ENCODE measurements at regions not wholly inside any gene's neighbourhood (a gene's known extent, or its start where the extent isn't known, plus 50 kb on each side); places are given as distances from the start of the nearest gene placed in this dataset.

DNA sequence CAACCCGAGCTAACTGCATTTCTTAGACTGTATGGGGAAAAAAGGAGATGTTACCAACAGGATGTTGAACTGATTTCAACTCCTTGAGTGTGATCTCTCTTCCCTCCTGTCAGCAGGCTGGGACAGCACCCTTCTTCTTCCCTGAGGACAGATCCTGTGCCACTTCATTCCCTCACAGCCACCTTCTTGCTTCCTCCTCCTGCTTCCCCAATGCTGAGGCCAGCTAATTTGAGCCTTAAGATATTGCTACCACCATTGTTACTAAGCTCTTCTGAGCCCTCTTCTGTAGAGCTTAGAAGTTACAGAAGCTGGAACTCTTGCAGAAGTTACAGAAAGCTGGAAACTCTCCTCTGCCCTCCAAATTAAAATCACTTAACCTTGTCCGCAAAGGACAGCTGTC lies 88.8 kb downstream of the SPTSSA start:
- no peaks in the 10 kb centered on the region for H3K9me3 ChIP-seq (ENCODE audit: insufficient read depth, low read length)
- H3K79me2 ChIP-seq (ENCODE audit: low read length): no peaks in the 10 kb centered on the region
- peaks cover 4% of the 10 kb centered on the region; the same call in 1 of the 2 replicates for H3K27me3 ChIP-seq (ENCODE audit: low read depth, low read length)
- no peaks in the 10 kb centered on the region for H4K20me1 ChIP-seq (ENCODE audit: insufficient read depth, low read length)
- H3K4me3 ChIP-seq (ENCODE audit: low read length): no peak overlapping the region
- no peak overlapping the region for H3K4me2 ChIP-seq (ENCODE audit: low read length)
- H3K27ac ChIP-seq (ENCODE audit: low read length): no peak overlapping the region
- no peak overlapping the region for H2AFZ ChIP-seq (ENCODE audit: low read depth, low read length)
- no peaks in the 10 kb centered on the region; the same call in 1 of the 2 replicates for H3K4me1 ChIP-seq (ENCODE audit: low read length)
- no peaks in the 10 kb centered on the region for H3K36me3 ChIP-seq (replicated peaks; ENCODE audit: low read depth, low read length)
- H3K9ac ChIP-seq (ENCODE audit: low read length): no peak overlapping the region
- TF ChIP-seq EZH2phosphoT487 (IDR thresholded peaks at IDR 0.05; ENCODE audit: low read depth): no peak
- TF ChIP-seq, protein P1, sequence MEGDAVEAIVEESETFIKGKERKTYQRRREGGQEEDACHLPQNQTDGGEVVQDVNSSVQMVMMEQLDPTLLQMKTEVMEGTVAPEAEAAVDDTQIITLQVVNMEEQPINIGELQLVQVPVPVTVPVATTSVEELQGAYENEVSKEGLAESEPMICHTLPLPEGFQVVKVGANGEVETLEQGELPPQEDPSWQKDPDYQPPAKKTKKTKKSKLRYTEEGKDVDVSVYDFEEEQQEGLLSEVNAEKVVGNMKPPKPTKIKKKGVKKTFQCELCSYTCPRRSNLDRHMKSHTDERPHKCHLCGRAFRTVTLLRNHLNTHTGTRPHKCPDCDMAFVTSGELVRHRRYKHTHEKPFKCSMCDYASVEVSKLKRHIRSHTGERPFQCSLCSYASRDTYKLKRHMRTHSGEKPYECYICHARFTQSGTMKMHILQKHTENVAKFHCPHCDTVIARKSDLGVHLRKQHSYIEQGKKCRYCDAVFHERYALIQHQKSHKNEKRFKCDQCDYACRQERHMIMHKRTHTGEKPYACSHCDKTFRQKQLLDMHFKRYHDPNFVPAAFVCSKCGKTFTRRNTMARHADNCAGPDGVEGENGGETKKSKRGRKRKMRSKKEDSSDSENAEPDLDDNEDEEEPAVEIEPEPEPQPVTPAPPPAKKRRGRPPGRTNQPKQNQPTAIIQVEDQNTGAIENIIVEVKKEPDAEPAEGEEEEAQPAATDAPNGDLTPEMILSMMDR (IDR thresholded peaks at IDR 0.05; ENCODE audit: low read depth, low read length): no peak

DNA sequence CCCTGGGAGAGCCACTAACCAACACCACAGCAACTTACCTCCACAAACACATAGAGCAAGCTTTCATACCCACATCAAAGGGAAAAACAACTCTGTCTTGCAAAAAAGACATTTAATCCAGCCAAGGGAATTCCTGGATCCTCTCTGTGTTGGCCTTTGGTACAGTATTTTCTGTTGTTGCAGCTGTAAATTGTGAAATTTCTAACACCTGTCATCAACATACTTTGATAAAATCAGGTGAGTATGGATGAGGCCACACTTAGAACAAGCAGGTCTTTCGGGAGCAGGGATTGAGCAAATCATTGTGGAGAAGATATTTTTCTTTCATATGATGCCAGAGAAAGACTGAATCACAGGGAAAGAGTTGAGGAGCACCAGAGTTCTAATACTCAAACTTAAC lies 89.3 kb downstream of the SPTSSA start:
- H3K4me1 ChIP-seq (ENCODE audit: low read length): no peaks in the 10 kb centered on the region; the same call in 1 of the 2 replicates
- H3K27ac ChIP-seq (ENCODE audit: low read length): no peak overlapping the region
- no peak overlapping the region for H3K4me2 ChIP-seq (ENCODE audit: low read length)
- H3K9me3 ChIP-seq (ENCODE audit: insufficient read depth, low read length): no peaks in the 10 kb centered on the region
- H3K4me3 ChIP-seq (ENCODE audit: low read length): no peak overlapping the region
- H3K27me3 ChIP-seq (ENCODE audit: low read depth, low read length): peaks cover 4% of the 10 kb centered on the region; the same call in 1 of the 2 replicates
- H2AFZ ChIP-seq (ENCODE audit: low read depth, low read length): 0 out of 2 replicates have a peak overlapping the region, but pooled peaks have one; percentile 19
- TF ChIP-seq, protein P1 (IDR thresholded peaks at IDR 0.05; ENCODE audit: low read depth, low read length): no peak
- no peak for TF ChIP-seq EZH2phosphoT487 (IDR thresholded peaks at IDR 0.05; ENCODE audit: low read depth)
- no peak overlapping the region for H3K9ac ChIP-seq (ENCODE audit: low read length)
- H3K79me2 ChIP-seq (ENCODE audit: low read length): no peaks in the 10 kb centered on the region
- H3K36me3 ChIP-seq (replicated peaks; ENCODE audit: low read depth, low read length): no peaks in the 10 kb centered on the region
- no peaks in the 10 kb centered on the region for H4K20me1 ChIP-seq (ENCODE audit: insufficient read depth, low read length)

DNA sequence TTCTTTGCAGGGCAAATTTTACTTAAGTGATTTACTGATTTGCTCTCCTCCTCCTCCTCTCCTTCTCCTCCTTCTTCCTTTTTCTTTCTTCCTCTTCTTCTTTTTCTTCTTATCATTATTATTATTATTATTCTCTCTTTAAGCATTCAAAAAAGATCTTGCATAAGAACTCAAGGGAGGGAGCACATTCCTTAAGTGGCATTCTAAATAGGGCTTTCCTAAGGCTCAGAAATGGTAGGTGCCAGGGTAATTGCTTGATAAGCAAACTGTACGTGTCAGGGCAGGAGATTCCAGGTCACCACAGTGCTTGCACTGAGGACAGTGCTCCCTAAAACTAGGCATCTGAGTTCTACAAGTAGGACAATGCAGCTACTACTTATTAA lies 92.4 kb downstream of the SPTSSA start:
- no peak overlapping the region for H3K27ac ChIP-seq (ENCODE audit: low read length)
- no peak overlapping the region for H2AFZ ChIP-seq (ENCODE audit: low read depth, low read length)
- TF ChIP-seq EZH2phosphoT487 (IDR thresholded peaks at IDR 0.05; ENCODE audit: low read depth): no peak
- TF ChIP-seq, protein P1 (IDR thresholded peaks at IDR 0.05; ENCODE audit: low read depth, low read length): no peak
- peaks cover 5% of the 10 kb centered on the region; the same call in 1 of the 2 replicates for H3K4me1 ChIP-seq (ENCODE audit: low read length)
- no peak overlapping the region for H3K4me3 ChIP-seq (ENCODE audit: low read length)
- no peaks in the 10 kb centered on the region for H3K79me2 ChIP-seq (ENCODE audit: low read length)
- no peak overlapping the region for H3K4me2 ChIP-seq (ENCODE audit: low read length)
- H3K9ac ChIP-seq (ENCODE audit: low read length): no peak overlapping the region
- H3K27me3 ChIP-seq (ENCODE audit: low read depth, low read length): peaks cover 4% of the 10 kb centered on the region; the same call in 1 of the 2 replicates
- H3K36me3 ChIP-seq (replicated peaks; ENCODE audit: low read depth, low read length): no peaks in the 10 kb centered on the region
- H3K9me3 ChIP-seq (ENCODE audit: insufficient read depth, low read length): no peaks in the 10 kb centered on the region
- H4K20me1 ChIP-seq (ENCODE audit: insufficient read depth, low read length): no peaks in the 10 kb centered on the region

DNA sequence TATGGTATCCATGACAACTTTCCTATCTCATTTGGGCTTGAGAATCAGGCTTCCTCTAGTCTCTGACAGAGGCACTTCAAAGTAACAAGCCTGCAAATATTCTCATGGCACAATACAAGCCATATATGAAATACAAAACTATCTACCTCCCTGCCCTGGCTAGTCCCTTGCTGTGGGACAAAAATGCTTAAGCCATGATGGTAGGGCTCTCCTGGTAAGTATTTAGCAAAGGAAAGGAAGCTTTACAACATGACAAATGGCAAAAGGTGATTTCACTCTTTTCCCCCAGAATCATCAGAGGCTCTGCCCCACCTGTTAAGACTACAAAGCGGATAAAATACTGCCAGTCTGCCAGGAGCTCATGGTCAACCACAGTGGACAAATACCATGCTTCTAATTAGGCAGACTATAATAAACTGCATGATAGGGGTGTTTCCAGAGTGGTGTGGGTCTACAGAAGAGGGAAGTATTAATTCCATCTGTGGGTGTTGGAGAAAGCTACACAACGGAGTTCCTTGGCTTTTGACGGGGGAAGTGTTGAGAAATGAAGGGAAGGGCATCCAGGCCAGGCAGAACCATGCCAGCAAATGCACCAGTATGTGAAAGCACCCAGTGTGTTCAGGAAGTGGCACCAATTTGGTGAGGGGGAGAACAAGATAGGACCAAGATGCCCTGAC lies 92.9 kb downstream of the SPTSSA start:
- Histone ChIP-seq H3K4me3 (ENCODE audit: low read length) (no peak overlapping the region), H4K20me1 (ENCODE audit: insufficient read depth, low read length) (no peaks in the 10 kb centered on the region), H3K27ac (ENCODE audit: low read length) (no peak overlapping the region), H3K9me3 (ENCODE audit: insufficient read depth, low read length) (no peaks in the 10 kb centered on the region), H3K36me3 (replicated peaks; ENCODE audit: low read depth, low read length) (no peaks in the 10 kb centered on the region), H3K27me3 (ENCODE audit: low read depth, low read length) (peaks cover 4% of the 10 kb centered on the region; the same call in 1 of the 2 replicates), H3K9ac (ENCODE audit: low read length) (no peak overlapping the region), H3K4me2 (ENCODE audit: low read length) (no peak overlapping the region), H3K79me2 (ENCODE audit: low read length) (no peaks in the 10 kb centered on the region), H2AFZ (ENCODE audit: low read depth, low read length) (no peak overlapping the region), H3K4me1 (ENCODE audit: low read length) (peaks cover 5% of the 10 kb centered on the region; the same call in 1 of the 2 replicates)
- no peak for TF ChIP-seq EZH2phosphoT487 (IDR thresholded peaks at IDR 0.05; ENCODE audit: low read depth)
- TF ChIP-seq, protein P1 (IDR thresholded peaks at IDR 0.05; ENCODE audit: low read depth, low read length): no peak

All from OCI-LY3 (cell line).